Stimulated activated CD8-positive, alpha-beta memory T cell treated with anti-CD3 and anti-CD28 coated beads, Interleukin-7, amount 100 ng/mL, for 48 hours (primary cell): ENCODE measurements at regions not wholly inside any gene's neighbourhood (a gene's known extent, or its start where the extent isn't known, plus 50 kb on each side); places are given as distances from the start of the nearest gene placed in this dataset.
"Not testable (repeated sequence)": the region's sequence is repeated elsewhere in the genome, so short reads cannot be mapped to it uniquely, and the experiment has no call there.

Experiments used
- DNase-seq, 2 donors: peaks; one replicate each; pipeline ENCODE4 v3.0.0-alpha.2; 2020; ENCODE audit warnings: low read depth in 1 of 2; ENCODE audit errors: extremely low read depth in 1 of 2

GRCh38 chr5:117743337-117743736 lies 1168.7 kb upstream of the SEMA6A start:
- no peak for DNase-seq

GRCh38 chr5:117741655-117742206 lies 1167.1 kb upstream of the SEMA6A start:
- no peak for DNase-seq

- DNase-seq, result no peak
These were observed 1165.6 kb upstream of the SEMA6A start for GRCh38 chr5:117740268-117740667.

DNA sequence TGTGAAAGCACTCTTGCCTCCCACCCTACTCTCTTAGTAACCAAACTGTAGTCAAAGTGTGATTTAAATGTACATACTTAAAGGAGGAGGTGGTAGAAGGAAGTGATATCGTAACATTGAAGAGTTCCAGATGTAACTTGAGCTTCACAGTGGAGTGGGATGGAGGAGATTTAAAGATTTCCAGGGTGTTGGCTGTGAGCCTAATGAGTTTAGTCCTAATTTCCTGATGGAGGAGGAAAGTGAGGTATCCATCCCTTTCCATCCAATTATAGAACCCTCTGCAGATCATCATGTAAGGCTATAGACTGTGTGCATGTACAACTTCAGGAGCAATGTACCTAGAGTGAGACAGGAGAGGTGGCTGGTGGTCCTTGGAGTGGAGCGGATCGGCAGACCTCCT lies 1163.9 kb upstream of the SEMA6A start:
- no peak for DNase-seq

DNA sequence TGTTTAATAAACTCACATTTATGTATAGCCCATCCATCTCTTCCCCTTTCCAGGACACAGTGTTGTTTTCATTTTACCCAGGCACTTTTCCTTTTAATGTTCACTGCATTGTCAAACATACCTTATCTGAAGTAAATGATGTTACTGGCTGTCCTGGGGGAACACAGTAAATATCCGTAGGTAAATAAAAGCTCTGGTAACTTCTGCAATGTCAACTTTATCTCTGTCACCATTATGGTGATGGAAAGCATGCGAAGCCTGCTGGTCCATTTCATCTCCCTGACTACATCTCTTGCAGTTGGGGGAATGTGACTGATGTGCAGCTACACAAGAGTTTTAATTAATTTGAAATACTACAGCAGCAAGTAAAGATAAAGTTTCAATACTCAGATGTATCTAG lies 1162.1 kb upstream of the SEMA6A start:
- no peak for DNase-seq

DNA sequence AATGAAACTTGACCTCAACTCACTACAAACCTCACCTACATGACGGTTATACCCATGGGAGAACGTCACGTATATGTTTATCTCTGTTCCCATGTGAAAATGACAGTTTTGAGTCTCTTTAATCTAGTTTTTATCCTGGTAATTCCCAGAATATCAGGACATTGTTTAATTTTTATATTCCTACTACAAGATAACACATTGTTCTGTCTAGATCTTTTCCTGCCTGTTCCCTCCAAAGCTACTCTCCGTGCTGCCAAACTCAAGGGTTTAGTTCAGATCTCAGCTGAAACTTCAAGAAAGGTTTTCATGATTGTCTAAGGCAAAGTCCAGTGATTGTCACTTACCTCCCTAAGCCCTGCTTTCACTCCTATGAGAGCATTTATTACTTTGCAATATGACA lies 1159.4 kb upstream of the SEMA6A start:
- no peak for DNase-seq

DNA sequence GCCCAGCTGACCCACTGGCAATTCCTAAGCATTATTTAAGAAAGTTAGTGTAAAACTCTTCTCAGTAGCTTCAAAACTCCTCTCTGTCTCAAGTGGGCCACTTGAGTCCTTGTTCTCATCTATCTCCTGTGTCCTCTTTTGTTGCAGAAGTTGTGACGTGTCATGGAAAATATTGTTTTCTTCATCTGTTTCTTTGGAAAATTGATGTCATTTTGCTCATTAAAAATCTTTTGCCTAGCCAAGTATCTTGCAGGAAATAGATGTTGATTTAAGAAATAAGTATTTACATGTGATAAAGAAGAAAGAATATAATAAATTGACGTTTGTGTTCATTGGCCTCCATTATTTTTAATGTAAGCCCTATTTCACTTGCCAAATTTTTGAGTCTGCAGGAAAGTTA lies 1158.4 kb upstream of the SEMA6A start:
- no peak for DNase-seq

- DNase-seq, result no peak
These were observed 1157.6 kb upstream of the SEMA6A start for GRCh38 chr5:117732264-117732663.

DNA sequence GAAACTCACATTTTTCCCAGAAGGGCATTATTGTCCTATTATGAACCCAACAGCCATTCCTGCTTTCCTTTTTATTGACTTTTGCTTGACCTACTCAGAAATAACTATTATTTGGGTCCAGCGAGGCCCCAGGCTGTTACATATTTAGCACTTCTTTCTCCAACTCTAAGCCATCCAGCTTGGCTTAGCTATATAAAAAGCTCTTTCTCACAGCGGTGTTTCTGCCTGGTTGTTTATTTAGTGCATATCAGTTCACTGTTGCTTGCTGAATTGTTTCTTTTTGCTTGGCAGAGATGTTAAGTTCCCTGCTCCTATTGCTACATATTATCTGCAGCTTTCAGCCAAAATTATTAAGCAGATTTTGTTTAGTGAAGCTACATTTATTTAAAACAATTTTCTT lies 1156.8 kb upstream of the SEMA6A start:
- no peak for DNase-seq

GRCh38 chr5:117720784-117721183 lies 1146.2 kb upstream of the SEMA6A start:
- DNase-seq, result not testable (repeated sequence)

- no peak for DNase-seq
These were observed 1144.8 kb upstream of the SEMA6A start for GRCh38 chr5:117719413-117719812.

DNA sequence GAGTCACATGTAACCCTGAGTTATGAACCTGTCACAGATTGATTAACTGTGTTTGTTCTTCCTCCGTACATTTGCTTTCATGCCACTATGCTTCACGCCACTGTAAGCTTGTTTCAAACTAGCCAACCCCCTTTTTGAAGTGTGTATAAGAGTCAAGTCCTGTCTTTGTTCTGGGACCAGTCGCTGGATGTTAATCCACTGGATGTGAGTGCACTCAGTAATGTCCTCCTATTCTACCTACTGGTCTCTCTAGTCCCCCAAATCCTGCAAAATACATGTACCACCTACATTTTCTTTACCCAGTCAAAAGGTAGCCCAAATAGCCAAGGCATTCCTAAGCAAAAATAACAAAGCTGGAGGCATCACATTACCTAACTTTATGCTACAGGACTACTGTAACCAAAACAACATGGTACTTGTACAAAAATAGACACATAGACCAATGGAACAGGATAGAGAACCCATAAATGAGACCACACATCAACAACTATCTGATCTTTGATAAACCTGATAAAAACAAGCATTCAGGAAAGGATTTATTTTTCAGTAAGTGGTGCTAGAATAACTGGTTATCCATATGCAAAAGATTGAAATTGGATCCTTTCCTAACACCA lies 1139.1 kb upstream of the SEMA6A start:
- no peak for DNase-seq

- no peak for DNase-seq
These were observed 1126.4 kb upstream of the SEMA6A start for GRCh38 chr5:117701062-117701461.

- DNase-seq, result no peak
These were observed 1118.0 kb upstream of the SEMA6A start for GRCh38 chr5:117692606-117693005.

- no peak for DNase-seq
These were observed 1116.7 kb upstream of the SEMA6A start for GRCh38 chr5:117691081-117691870.

DNA sequence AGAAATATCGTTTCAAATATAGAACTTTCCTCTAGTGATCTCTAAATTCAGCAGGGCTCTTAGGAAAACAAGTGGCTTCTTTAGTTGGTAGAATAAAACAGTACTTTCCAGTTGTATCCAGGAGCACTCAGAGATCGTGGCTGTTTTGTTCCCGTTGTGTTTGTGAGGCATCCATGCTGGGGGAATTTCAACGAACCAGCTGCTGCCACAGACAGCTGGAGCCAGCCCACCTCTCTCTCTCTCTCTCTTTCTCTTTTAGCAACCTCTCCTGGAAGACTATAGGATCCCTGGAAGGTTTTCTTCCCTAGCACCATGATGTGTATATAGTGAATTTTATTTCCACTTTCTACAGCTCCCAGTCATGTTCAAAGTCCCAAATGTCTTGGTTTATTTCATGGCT lies 1116.0 kb upstream of the SEMA6A start:
- no peak for DNase-seq

GRCh38 chr5:117686926-117687325 lies 1112.3 kb upstream of the SEMA6A start:
- DNase-seq, result no peak

DNA sequence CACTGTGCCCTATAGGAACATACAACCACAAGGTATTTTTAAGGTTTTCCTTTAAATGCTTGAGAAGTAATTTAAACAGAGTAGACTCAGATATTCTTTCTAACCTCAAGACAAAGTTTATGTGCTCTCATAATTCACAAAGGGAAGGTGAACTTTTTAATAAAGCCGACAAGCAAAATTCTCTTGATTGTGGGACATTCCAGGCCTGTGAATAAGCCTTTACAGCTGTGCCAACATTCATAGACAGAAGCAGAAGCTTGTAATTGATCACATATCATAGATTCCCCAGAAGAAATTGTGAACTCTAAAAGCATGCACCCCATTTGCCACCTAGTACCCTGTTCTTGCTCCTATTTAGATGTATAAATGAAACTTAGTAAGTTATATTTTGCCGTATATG lies 1107.8 kb upstream of the SEMA6A start:
- DNase-seq, result no peak

DNA sequence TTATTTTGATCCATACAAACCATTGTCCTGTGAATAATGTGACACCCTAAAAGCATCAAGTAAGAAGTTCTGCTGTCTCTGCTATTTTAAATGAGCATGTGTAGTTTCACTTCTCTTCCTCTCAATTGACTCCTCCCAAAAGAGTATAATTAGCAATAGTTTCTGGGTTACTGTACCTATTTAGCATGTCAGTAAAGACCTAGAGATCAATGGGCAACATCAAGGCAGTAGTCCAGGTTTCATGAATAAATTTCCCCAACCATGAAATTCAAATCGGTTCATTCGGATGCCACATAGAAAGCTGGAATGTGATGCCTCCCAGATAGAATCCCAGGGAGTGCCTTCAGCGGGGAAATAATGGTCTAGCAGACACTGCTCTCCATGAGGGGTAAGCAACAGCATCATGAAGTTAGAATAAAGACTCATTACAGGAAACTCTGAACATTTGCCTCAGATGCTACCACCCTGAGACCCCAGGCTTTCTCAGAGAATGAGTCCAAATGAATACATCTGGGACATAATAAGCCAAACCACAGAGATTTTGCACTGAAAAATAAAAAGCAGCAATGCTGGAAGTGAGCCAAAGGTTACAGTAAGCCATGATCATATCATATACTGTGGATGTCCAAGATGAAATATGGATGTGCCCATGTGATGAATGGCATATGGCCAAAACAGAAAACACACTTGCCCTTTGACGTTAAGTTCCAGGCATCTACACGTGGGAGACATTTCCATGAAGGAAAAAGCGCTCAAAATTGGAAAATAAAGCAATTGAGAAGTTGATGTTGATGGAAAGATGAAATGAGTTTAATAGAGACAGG lies 1107.0 kb upstream of the SEMA6A start:
- DNase-seq, result no peak

- DNase-seq, result no peak
These were observed 1105.8 kb upstream of the SEMA6A start for GRCh38 chr5:117680426-117680825.

GRCh38 chr5:117679046-117679445 lies 1104.4 kb upstream of the SEMA6A start:
- no peak for DNase-seq
